ENCODE measurements at regions not wholly inside any gene's neighbourhood (a gene's known extent, or its start where the extent isn't known, plus 50 kb on each side); places are given as distances from the start of the nearest gene placed in this dataset.

- TF ChIP-seq, protein P1, sequence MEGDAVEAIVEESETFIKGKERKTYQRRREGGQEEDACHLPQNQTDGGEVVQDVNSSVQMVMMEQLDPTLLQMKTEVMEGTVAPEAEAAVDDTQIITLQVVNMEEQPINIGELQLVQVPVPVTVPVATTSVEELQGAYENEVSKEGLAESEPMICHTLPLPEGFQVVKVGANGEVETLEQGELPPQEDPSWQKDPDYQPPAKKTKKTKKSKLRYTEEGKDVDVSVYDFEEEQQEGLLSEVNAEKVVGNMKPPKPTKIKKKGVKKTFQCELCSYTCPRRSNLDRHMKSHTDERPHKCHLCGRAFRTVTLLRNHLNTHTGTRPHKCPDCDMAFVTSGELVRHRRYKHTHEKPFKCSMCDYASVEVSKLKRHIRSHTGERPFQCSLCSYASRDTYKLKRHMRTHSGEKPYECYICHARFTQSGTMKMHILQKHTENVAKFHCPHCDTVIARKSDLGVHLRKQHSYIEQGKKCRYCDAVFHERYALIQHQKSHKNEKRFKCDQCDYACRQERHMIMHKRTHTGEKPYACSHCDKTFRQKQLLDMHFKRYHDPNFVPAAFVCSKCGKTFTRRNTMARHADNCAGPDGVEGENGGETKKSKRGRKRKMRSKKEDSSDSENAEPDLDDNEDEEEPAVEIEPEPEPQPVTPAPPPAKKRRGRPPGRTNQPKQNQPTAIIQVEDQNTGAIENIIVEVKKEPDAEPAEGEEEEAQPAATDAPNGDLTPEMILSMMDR (IDR thresholded peaks at IDR 0.05; ENCODE audit: control extremely low read depth in 1 of 3, insufficient read depth in 1 of 3, low read depth in 1 of 3, low read length in 3 of 3), result no peak
- no peak for TF ChIP-seq POLR2AphosphoS5 (IDR thresholded peaks at IDR 0.05; ENCODE audit: low read depth, low read length)
- no peak for TF ChIP-seq FOSL1 (IDR thresholded peaks at IDR 0.05; ENCODE audit: insufficient read depth, low read depth, low read length)
- TF ChIP-seq EP300 (IDR thresholded peaks at IDR 0.05; ENCODE audit: borderline replicate concordance in 1 of 2, low read depth in 2 of 2, low read length in 2 of 2), result no peak
- no peak for TF ChIP-seq CEBPB (IDR thresholded peaks at IDR 0.05; ENCODE audit: low read depth, low read length)
- no peak for TF ChIP-seq JUN (IDR thresholded peaks at IDR 0.05; ENCODE audit: low read depth, low read length)
- TF ChIP-seq JUND (IDR thresholded peaks at IDR 0.05; ENCODE audit: low read length), result no peak
- no peak for TF ChIP-seq HDAC2 (IDR thresholded peaks at IDR 0.05; ENCODE audit: borderline replicate concordance in 1 of 2, low read depth in 2 of 2, low read length in 2 of 2)
Observed at GRCh38 chr18:39531659-39532058, 1966.1 kb upstream of the CELF4 start.

All from H1 (cell line).